ENCODE measurements at regions not wholly inside any gene's neighbourhood (a gene's known extent, or its start where the extent isn't known, plus 50 kb on each side); places are given as distances from the start of the nearest gene placed in this dataset.

DNA sequence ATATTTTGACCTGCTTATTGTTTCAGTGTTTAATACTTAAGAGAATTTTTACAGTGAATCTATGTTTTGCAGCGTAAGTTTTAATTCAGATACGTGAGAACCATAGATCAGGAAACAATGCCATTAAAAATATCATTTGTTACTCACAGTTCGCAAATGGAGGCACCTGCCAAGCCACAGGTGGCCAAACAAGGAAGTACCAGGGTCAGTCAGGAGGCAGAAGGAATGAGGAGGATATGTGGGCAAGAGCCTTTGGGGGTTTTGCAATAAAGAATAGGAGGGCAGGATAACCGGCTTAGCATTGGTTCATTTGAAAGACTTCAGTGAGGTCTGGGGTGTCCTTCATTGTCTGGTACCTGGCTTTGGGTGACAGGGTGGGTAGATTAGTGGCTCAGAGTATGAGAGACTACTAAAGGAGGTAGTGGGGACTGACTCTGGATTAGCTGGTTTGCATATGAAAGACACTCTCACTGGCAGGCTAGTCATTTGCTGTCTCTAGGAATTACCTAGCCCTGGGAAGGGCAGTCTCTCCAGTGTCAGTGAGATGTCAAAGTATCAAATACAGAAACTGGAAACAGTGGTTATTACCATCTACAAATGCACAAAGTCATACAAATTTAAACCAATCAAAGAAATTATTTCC is 132.2 kb upstream of the CAV2 start:
- TF ChIP-seq REST (IDR thresholded peaks at IDR 0.05; ENCODE audit: insufficient read depth in 1 of 2, low read depth in 2 of 2, low read length in 1 of 2) = no peak
- TF ChIP-seq, protein P1, sequence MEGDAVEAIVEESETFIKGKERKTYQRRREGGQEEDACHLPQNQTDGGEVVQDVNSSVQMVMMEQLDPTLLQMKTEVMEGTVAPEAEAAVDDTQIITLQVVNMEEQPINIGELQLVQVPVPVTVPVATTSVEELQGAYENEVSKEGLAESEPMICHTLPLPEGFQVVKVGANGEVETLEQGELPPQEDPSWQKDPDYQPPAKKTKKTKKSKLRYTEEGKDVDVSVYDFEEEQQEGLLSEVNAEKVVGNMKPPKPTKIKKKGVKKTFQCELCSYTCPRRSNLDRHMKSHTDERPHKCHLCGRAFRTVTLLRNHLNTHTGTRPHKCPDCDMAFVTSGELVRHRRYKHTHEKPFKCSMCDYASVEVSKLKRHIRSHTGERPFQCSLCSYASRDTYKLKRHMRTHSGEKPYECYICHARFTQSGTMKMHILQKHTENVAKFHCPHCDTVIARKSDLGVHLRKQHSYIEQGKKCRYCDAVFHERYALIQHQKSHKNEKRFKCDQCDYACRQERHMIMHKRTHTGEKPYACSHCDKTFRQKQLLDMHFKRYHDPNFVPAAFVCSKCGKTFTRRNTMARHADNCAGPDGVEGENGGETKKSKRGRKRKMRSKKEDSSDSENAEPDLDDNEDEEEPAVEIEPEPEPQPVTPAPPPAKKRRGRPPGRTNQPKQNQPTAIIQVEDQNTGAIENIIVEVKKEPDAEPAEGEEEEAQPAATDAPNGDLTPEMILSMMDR (IDR thresholded peaks at IDR 0.05) = no peak
- no peak for TF ChIP-seq POLR2AphosphoS5 (IDR thresholded peaks at IDR 0.05; ENCODE audit: low read depth, low read length)
- TF ChIP-seq SIN3A (IDR thresholded peaks at IDR 0.05; ENCODE audit: borderline replicate concordance, insufficient read depth, low read depth, low read length) = no peak
- TF ChIP-seq TCF7L2 (IDR thresholded peaks at IDR 0.05; ENCODE audit: low read depth, low read length) = no peak
